ENCODE measurements at regions not wholly inside any gene's neighbourhood (a gene's known extent, or its start where the extent isn't known, plus 50 kb on each side); places are given as distances from the start of the nearest gene placed in this dataset.

GRCh38 chr9:88938189-88938588, 53.1 kb upstream of the S1PR3 start:
- no peak for DNase-seq (ENCODE audit: low spot score in 2 of 2)
- intact Hi-C loops (cut with DNase I; ENCODE audit: low total_unique reads) = no loop called here
- TF ChIP-seq CTCF (IDR thresholded peaks at IDR 0.05) (no peak), POLR2A (IDR thresholded peaks at IDR 0.05) (no peak)
- H3K4me3 ChIP-seq (ENCODE audit: low read depth, poor library complexity, severe bottlenecking) = no peak overlapping the region
- 73 to 81% methylated on average over 4 of the region's 4 CpGs for WGBS, 2 donors

Small RNA genes lying in the stretch of these regions (microRNA-seq; reads per million reads assigned to microRNA genes)
- gene MIR4289 (ENCODE audit: borderline number of aligned reads in 1 of 2, borderline replicate concordance in 2 of 2) = 0 reads per million in 2 donors

All from lower leg skin (tissue), 4 donors.